ENCODE measurements at regions not wholly inside any gene's neighbourhood (a gene's known extent, or its start where the extent isn't known, plus 50 kb on each side); places are given as distances from the start of the nearest gene placed in this dataset.

- TF ChIP-seq CTCF (IDR thresholded peaks at IDR 0.05), result no peak
- DNase-seq, result no peak
- no peaks in the 10 kb centered on the region for H3K9me3 ChIP-seq (replicated peaks in 1 of 2; ENCODE audit: control insufficient read depth in 1 of 2, insufficient read depth in 1 of 2, low read length in 2 of 2)
Observed at GRCh38 chr9:108209132-108209685, 646.6 kb downstream of the ACTL7B start.

GRCh38 chr9:108207561-108208165 lies 648.1 kb downstream of the ACTL7B start:
- peaks cover 4 to 8% of the 10 kb centered on the region in 2 donors for H3K4me1 ChIP-seq (ENCODE audit: control insufficient read depth in 1 of 2, insufficient read depth in 2 of 2, low read length in 2 of 2)
- no peaks in the 10 kb centered on the region for H3K9me3 ChIP-seq (replicated peaks in 1 of 2; ENCODE audit: control insufficient read depth in 1 of 2, insufficient read depth in 1 of 2, low read length in 2 of 2)
- H3K4me1 Mint-ChIP-seq, result peaks cover 7% of the 10 kb centered on the region
- intact Hi-C loops (cut with micrococcal nuclease), result no loop called here
- no peak overlapping the region for H3K9ac ChIP-seq (ENCODE audit: insufficient read depth, low read length, poor library complexity, severe bottlenecking)
- peak overlapping the region; percentile 38 for H2AFZ ChIP-seq (ENCODE audit: insufficient read depth, low read depth, low read length, poor library complexity, severe bottlenecking)
- DNase-seq, result no peak
- no peaks in the 10 kb centered on the region for H4K20me1 ChIP-seq (ENCODE audit: insufficient read depth, low read length)
- H3K27ac ChIP-seq (ENCODE audit: low read depth in 1 of 2, low read length in 2 of 2), result no peak overlapping the region
- peaks cover 0 to 5% (median 0%) of the 10 kb centered on the region in 7 donors for H3K9me3 Mint-ChIP-seq
- no peaks in the 10 kb centered on the region for H3K36me3 ChIP-seq (replicated peaks in 1 of 2; ENCODE audit: control insufficient read depth in 1 of 2, insufficient read depth in 2 of 2, low read length in 2 of 2)
- H3K79me2 ChIP-seq (ENCODE audit: insufficient read depth, low read length), result no peaks in the 10 kb centered on the region
- 97% methylated on average over 5 of the region's 7 CpGs for WGBS (ENCODE audit: insufficient coverage)
- peaks cover 0 to 2% (median 0%) of the 10 kb centered on the region in 3 donors for H3K27me3 Mint-ChIP-seq (ENCODE audit: low read depth in 3 of 3)
- H3K4me3 ChIP-seq (replicated peaks in 1 of 3; ENCODE audit: low read depth in 2 of 3, low read length in 3 of 3), result no peak overlapping the region
- peaks cover 0 to under 1% of the 10 kb centered on the region in 2 donors for H3K36me3 Mint-ChIP-seq
- no peak overlapping the region for H3K27ac Mint-ChIP-seq
- H3K4me2 ChIP-seq (replicated peaks; ENCODE audit: extremely low read depth, low read length, poor library complexity, severe bottlenecking), result no peak overlapping the region
- no peaks in the 10 kb centered on the region for H3K27me3 ChIP-seq (ENCODE audit: control insufficient read depth in 2 of 2, insufficient read depth in 2 of 2, low read length in 2 of 2)
- TF ChIP-seq CTCF (IDR thresholded peaks at IDR 0.05), result no peak
- H3K4me3 Mint-ChIP-seq, result no peak overlapping the region

More at GRCh38 chr9:108209132-108209685, 646.6 kb downstream of the ACTL7B start:
- Histone ChIP-seq H2AFZ (ENCODE audit: insufficient read depth, low read depth, low read length, poor library complexity, severe bottlenecking) (no peak overlapping the region), H4K20me1 (ENCODE audit: insufficient read depth, low read length) (no peaks in the 10 kb centered on the region), H3K4me2 (replicated peaks; ENCODE audit: extremely low read depth, low read length, poor library complexity, severe bottlenecking) (no peak overlapping the region), H3K9ac (ENCODE audit: insufficient read depth, low read length, poor library complexity, severe bottlenecking) (no peak overlapping the region), H3K4me3 (replicated peaks in 1 of 3; ENCODE audit: low read depth in 2 of 3, low read length in 3 of 3) (no peak overlapping the region), H3K27me3 (ENCODE audit: control insufficient read depth in 2 of 2, insufficient read depth in 2 of 2, low read length in 2 of 2) (no peaks in the 10 kb centered on the region), H3K4me1 (ENCODE audit: control insufficient read depth in 1 of 2, insufficient read depth in 2 of 2, low read length in 2 of 2) (peaks cover 16 to 22% of the 10 kb centered on the region in 2 donors), H3K79me2 (ENCODE audit: insufficient read depth, low read length) (no peaks in the 10 kb centered on the region), H3K36me3 (replicated peaks in 1 of 2; ENCODE audit: control insufficient read depth in 1 of 2, insufficient read depth in 2 of 2, low read length in 2 of 2) (no peaks in the 10 kb centered on the region), H3K27ac (ENCODE audit: low read depth in 1 of 2, low read length in 2 of 2) (no peak overlapping the region)
- Mint-ChIP-seq H3K36me3 (no peaks in the 10 kb centered on the region), H3K27me3 (ENCODE audit: low read depth in 3 of 3) (peaks cover 0 to 2% (median 0%) of the 10 kb centered on the region in 3 donors), H3K9me3 (peaks cover 0 to 3% (median 0%) of the 10 kb centered on the region in 7 donors), H3K27ac (no peak overlapping the region), H3K4me3 (no peak overlapping the region), H3K4me1 (peaks cover 21% of the 10 kb centered on the region)
- 0% methylated on average over 4 of the region's 5 CpGs for WGBS (ENCODE audit: insufficient coverage)
- intact Hi-C loops (cut with micrococcal nuclease), result no loop called here

Data from CD14-positive monocyte (primary cell).